B cell (primary cell): ENCODE measurements at regions not wholly inside any gene's neighbourhood (a gene's known extent, or its start where the extent isn't known, plus 50 kb on each side); places are given as distances from the start of the nearest gene placed in this dataset.

ENCODE experiments used
- EZH2 ChIP-seq: IDR thresholded peaks from 2 replicates; pipeline ENCODE4 v1.6.1; 2012; ENCODE audit warnings: borderline replicate concordance, low read depth, mild to moderate bottlenecking, moderate library complexity, low read length; ENCODE audit not compliant: insufficient read depth, poor library complexity, severe bottlenecking
- TF ChIP-seq, protein P1 (sequence below): fragments of 200-600 bp; IDR thresholded peaks from one replicate; pipeline ENCODE4 v1.8.0; 2022; ENCODE audit warnings: antibody characterized with exemption, mild to moderate bottlenecking

DNA sequence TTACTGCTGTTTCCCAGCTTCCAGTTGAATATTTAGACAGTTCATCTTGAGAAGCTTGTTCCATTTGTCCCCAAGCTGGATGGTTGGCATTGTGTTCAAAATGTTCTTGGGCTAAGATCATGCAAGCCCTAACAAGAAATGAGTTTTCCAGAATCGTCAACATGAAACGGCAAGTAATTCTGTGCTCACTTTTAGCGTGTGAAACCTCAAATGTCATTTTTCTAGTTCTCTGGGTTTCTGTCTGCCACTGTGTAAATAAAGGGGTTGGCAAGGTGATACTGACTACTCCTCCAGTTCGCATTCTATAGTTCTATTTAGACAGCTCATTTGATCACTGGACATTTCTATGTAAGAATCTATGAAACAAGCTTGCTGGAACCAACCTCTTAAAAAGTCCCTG lies 194.0 kb downstream of the AHR start:
- TF ChIP-seq, protein P1, sequence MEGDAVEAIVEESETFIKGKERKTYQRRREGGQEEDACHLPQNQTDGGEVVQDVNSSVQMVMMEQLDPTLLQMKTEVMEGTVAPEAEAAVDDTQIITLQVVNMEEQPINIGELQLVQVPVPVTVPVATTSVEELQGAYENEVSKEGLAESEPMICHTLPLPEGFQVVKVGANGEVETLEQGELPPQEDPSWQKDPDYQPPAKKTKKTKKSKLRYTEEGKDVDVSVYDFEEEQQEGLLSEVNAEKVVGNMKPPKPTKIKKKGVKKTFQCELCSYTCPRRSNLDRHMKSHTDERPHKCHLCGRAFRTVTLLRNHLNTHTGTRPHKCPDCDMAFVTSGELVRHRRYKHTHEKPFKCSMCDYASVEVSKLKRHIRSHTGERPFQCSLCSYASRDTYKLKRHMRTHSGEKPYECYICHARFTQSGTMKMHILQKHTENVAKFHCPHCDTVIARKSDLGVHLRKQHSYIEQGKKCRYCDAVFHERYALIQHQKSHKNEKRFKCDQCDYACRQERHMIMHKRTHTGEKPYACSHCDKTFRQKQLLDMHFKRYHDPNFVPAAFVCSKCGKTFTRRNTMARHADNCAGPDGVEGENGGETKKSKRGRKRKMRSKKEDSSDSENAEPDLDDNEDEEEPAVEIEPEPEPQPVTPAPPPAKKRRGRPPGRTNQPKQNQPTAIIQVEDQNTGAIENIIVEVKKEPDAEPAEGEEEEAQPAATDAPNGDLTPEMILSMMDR: no peak
- no peak for TF ChIP-seq EZH2
